Esophagus squamous epithelium (tissue), 5 donors: ENCODE measurements at regions not wholly inside any gene's neighbourhood (a gene's known extent, or its start where the extent isn't known, plus 50 kb on each side); places are given as distances from the start of the nearest gene placed in this dataset.

Experiments
- DNase-seq: peaks from one replicate; lab custom pipeline; 2025; lab: John Stamatoyannopoulos, UW
- H3K27ac ChIP-seq, 4 donors: fragments of 200-600 bp; sonication (generic); one replicate each; pipeline ENCODE4 v1.5.1; 2016 to 2019; ENCODE audit warnings: mild to moderate bottlenecking in 1 of 4
- H3K27me3 ChIP-seq, 4 donors: fragments of 200-600 bp; sonication (generic); 1 replicate in 3 of 4; 2 replicates in 1 of 4; pipeline versions ENCODE4 v1.5.1 to v1.6.0; 2017 to 2021; ENCODE audit warnings: antibody characterized with exemption in 1 of 4
- H3K36me3 ChIP-seq, 3 donors: fragments of 200-600 bp; sonication (generic); one replicate each; pipeline ENCODE4 v1.5.1; 2016 to 2019
- H3K4me1 ChIP-seq, 3 donors: fragments of 200-600 bp; sonication (generic); one replicate each; pipeline ENCODE4 v1.5.1; 2017 to 2019
- H3K4me3 ChIP-seq, 4 donors: fragments of 200-600 bp; sonication (generic); 1 replicate in 3 of 4; 2 replicates in 1 of 4; pipeline ENCODE4 v1.5.1; 2016 to 2019; ENCODE audit warnings: mild to moderate bottlenecking in 2 of 4, moderate library complexity in 1 of 4
- H3K9me3 ChIP-seq, 3 donors: fragments of 200-600 bp; sonication (generic); one replicate each; pipeline ENCODE4 v1.5.1; 2016 to 2019
- CTCF ChIP-seq, 6 experiments: fragments of 450-650 bp in 4 of 6; fragments of 200-600 bp in 2 of 6; sonication (generic) in 2 of 6; IDR thresholded peaks; one replicate each; pipeline ENCODE4 v1.5.1; 2016 to 2019; ENCODE audit warnings: antibody characterized with exemption in 6 of 6, mild to moderate bottlenecking in 4 of 6, moderate library complexity in 4 of 6
- POLR2A ChIP-seq, 4 donors: fragments of 450-650 bp; IDR thresholded peaks; one replicate each; pipeline ENCODE4 v1.6.1; 2017; ENCODE audit warnings: antibody characterized with exemption in 4 of 4, mild to moderate bottlenecking in 4 of 4, moderate library complexity in 3 of 4
- WGBS, 2 donors: methylation state at CpG; one replicate each; pipeline ENCODE4 v1.1.5; 2018; 5-methylcytosine and 5-hydroxymethylcytosine counted together
- intact Hi-C: fragments of 100-400 bp; cut with DNase I; formaldehyde crosslinking; loops from one replicate; pipeline ENCODE4 v1.15.0; 2022
- donor health status: DM: yes; HTN: yes; CAD: no.

GRCh38 chr9:529731-530130 lies 311.8 kb upstream of the DMRT1 start:
- H3K36me3 ChIP-seq: no peaks in the 10 kb centered on the region
- H3K27ac ChIP-seq: peak overlapping the region in 2 of 4 donors; percentile 57 to 65
- intact Hi-C loops: no loop called here
- peaks cover 0 to 76% (median 24%) of the 10 kb centered on the region in 3 donors for H3K4me1 ChIP-seq
- no peak overlapping the region for H3K4me3 ChIP-seq
- no peaks in the 10 kb centered on the region for H3K9me3 ChIP-seq
- DNase-seq: no peak
- TF ChIP-seq POLR2A (IDR thresholded peaks at IDR 0.05) (no peak), CTCF (IDR thresholded peaks at IDR 0.05) (no peak)
- WGBS, 2 donors: 42 to 45% methylated on average over 4 of the region's 4 CpGs
- H3K27me3 ChIP-seq: no peaks in the 10 kb centered on the region

- TF ChIP-seq POLR2A (IDR thresholded peaks at IDR 0.05) (no peak), CTCF (IDR thresholded peaks at IDR 0.05) (no peak)
- H3K27me3 ChIP-seq: no peaks in the 10 kb centered on the region
- H3K36me3 ChIP-seq: no peaks in the 10 kb centered on the region
- intact Hi-C loops: no loop called here
- WGBS, 2 donors: 10 to 31% methylated on average over 3 of the region's 3 CpGs
- peaks cover 0 to 77% (median 32%) of the 10 kb centered on the region in 3 donors for H3K4me1 ChIP-seq
- no peak for DNase-seq
- no peak overlapping the region for H3K4me3 ChIP-seq
- H3K27ac ChIP-seq: peak overlapping the region in 3 of 4 donors; percentile 49 to 65 (median 57)
- no peaks in the 10 kb centered on the region for H3K9me3 ChIP-seq
Observed at GRCh38 chr9:530681-531080, 310.8 kb upstream of the DMRT1 start.

- Histone ChIP-seq H3K9me3 (no peaks in the 10 kb centered on the region), H3K4me1 (peaks cover 11 to 85% (median 41%) of the 10 kb centered on the region in 3 donors), H3K4me3 (no peak overlapping the region), H3K36me3 (no peaks in the 10 kb centered on the region), H3K27me3 (no peaks in the 10 kb centered on the region), H3K27ac (peak overlapping the region in 1 of 4 donors; percentile 9)
- TF ChIP-seq CTCF (IDR thresholded peaks at IDR 0.05) (no peak), POLR2A (IDR thresholded peaks at IDR 0.05) (no peak)
- DNase-seq: no peak
- WGBS, 2 donors: 53 to 87% methylated on average over 3 to 6 of the region's 6 CpGs
- intact Hi-C loops: no loop called here
Observed at GRCh38 chr9:532707-533106, 308.8 kb upstream of the DMRT1 start.

- intact Hi-C loops: no loop called here
- Histone ChIP-seq H3K4me1 (peaks cover 11 to 76% (median 41%) of the 10 kb centered on the region in 3 donors), H3K27me3 (no peaks in the 10 kb centered on the region), H3K27ac (peak overlapping the region in 2 of 4 donors; percentile 4 to 30), H3K36me3 (peaks cover 0 to 6% (median 0%) of the 10 kb centered on the region in 3 donors), H3K9me3 (no peaks in the 10 kb centered on the region), H3K4me3 (no peak overlapping the region)
- TF ChIP-seq CTCF (IDR thresholded peaks at IDR 0.05) (no peak), POLR2A (IDR thresholded peaks at IDR 0.05) (no peak)
- no peak for DNase-seq
- WGBS, 2 donors: 22 to 42% methylated on average over 4 of the region's 4 CpGs
Observed at GRCh38 chr9:534886-535285, 306.6 kb upstream of the DMRT1 start.

GRCh38 chr9:535356-535755 lies 306.1 kb upstream of the DMRT1 start:
- Histone ChIP-seq H3K9me3 (no peaks in the 10 kb centered on the region), H3K4me1 (peaks cover 11 to 72% (median 39%) of the 10 kb centered on the region in 3 donors), H3K27ac (peak overlapping the region in 1 of 4 donors; percentile 4), H3K27me3 (no peaks in the 10 kb centered on the region), H3K36me3 (peaks cover 0 to 10% (median 0%) of the 10 kb centered on the region in 3 donors), H3K4me3 (no peak overlapping the region)
- TF ChIP-seq CTCF (IDR thresholded peaks at IDR 0.05) (no peak), POLR2A (IDR thresholded peaks at IDR 0.05) (no peak)
- DNase-seq: no peak
- intact Hi-C loops: no loop called here
- 65 to 78% methylated on average over 4 of the region's 4 CpGs for WGBS, 2 donors
